AG09319 (cell line): ENCODE measurements at regions not wholly inside any gene's neighbourhood (a gene's known extent, or its start where the extent isn't known, plus 50 kb on each side); places are given as distances from the start of the nearest gene placed in this dataset.
A peak's percentile ranks its signal among the peaks of the same experiment; 100 is the strongest.
"Not testable (repeated sequence)": the region's sequence is repeated elsewhere in the genome, so short reads cannot be mapped to it uniquely, and the experiment has no call there.

Experiments used
- DNase-seq: peaks from one replicate; pipeline ENCODE4 v3.0.0-alpha.2; 2010; ENCODE audit warnings: low read depth; ENCODE audit errors: extremely low read depth
- TF ChIP-seq, protein P1 (sequence below): IDR thresholded peaks from 2 replicates; pipeline ENCODE4 v1.5.1; 2011; ENCODE audit warnings: low read depth, mild to moderate bottlenecking, inconsistent platforms, low read length, moderate library complexity

DNA sequence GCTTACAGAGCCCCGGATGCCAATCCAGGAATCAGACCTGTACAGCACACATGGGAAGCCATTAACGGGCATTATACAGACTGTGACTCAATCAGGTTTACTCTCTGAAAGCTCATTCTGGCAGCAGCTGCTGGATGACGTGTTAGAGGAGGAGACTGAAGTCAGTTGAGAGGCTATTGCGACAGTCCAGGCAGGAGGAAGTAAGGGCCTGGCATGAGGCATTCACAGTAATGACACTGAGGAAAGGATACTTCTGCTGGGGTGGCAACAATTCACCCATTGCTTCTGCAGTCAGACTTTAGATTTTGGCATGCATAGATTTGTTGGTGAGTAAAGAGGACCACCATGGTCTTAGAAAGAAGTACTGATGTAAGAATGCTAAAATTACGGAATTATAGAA lies 151.0 kb upstream of the HEY2 start:
- TF ChIP-seq, protein P1, sequence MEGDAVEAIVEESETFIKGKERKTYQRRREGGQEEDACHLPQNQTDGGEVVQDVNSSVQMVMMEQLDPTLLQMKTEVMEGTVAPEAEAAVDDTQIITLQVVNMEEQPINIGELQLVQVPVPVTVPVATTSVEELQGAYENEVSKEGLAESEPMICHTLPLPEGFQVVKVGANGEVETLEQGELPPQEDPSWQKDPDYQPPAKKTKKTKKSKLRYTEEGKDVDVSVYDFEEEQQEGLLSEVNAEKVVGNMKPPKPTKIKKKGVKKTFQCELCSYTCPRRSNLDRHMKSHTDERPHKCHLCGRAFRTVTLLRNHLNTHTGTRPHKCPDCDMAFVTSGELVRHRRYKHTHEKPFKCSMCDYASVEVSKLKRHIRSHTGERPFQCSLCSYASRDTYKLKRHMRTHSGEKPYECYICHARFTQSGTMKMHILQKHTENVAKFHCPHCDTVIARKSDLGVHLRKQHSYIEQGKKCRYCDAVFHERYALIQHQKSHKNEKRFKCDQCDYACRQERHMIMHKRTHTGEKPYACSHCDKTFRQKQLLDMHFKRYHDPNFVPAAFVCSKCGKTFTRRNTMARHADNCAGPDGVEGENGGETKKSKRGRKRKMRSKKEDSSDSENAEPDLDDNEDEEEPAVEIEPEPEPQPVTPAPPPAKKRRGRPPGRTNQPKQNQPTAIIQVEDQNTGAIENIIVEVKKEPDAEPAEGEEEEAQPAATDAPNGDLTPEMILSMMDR, result no peak
- DNase-seq, result peak; percentile 8

DNA sequence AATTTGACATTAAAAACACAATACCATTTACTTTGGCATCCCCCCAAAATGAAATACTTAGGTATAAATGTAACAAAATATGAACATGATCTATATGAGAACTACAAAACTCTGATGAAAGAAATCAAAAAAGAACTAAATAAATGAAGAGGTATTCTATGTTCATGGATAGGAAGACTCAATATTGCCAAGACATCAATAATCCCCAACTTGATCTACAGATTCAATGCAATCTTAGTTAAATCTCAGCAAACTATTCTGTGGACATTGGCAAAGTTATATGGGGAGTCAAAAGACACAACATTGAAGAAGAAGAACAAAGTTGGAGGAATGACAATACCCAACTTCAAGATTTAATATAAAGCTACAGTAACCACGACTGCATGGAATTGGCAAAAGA lies 145.2 kb upstream of the HEY2 start:
- TF ChIP-seq, protein P1, result no peak
- DNase-seq, result no peak

DNA sequence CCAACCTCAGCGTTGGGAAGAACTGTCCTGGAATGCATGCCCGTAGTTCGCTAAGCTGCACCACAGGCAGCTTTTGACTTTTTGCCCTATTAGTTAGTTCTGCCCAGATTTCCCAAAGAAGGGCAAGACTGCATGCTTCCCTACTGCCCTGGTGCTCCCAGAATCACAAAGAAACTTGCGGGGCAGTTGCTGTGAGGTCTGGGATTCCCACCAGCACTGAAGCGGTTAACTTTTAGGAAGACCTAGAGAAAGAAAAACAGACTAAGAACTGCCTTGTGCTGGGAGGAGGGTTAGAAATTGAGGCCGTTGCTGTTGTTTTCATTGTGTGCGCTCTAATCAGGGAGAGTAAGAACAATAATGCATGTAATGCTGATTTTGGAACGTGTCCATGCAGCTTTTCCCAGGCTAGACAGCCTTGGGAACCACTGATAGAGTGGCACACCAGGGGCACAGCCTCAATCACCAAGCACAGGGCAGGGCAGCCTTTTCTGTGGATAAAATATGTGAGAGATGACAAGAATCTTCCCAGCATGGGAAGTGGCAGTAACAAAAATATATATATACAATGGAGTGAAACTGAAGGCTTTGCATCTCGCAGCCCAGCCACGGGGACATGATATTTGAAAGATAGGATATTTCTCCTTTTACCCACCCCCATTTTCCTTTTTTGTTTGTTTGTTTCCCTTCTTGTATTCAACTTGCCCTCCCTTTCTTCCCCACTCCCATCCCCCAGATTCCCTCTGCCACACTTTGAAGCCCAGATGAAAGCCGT lies 137.7 kb upstream of the HEY2 start:
- TF ChIP-seq, protein P1, result no peak
- no peak for DNase-seq

DNA sequence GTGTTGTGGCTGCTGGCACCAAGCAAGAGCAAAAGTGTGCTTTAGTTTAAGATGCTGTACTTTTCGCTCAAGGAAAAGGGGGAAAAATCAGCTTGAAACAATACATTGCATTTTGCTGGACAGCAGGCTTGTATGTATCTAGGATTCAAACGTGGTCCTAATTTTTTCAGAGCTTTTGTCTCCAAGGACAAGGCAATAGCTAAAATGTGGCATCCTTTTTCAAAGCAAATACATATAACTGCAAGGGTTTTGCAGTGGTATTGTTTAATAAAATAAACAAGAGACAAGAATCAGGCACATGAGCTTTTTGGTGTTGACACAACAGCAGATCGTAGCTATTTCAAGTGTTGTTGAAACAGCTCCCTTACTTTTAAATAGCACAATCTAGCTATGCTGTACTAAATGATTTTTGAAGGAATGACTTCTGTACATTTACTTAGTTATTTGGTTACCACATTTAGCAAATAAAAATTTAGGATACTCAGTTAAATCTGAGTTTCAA lies 137.0 kb upstream of the HEY2 start:
- DNase-seq, result no peak
- TF ChIP-seq, protein P1, result no peak

DNA sequence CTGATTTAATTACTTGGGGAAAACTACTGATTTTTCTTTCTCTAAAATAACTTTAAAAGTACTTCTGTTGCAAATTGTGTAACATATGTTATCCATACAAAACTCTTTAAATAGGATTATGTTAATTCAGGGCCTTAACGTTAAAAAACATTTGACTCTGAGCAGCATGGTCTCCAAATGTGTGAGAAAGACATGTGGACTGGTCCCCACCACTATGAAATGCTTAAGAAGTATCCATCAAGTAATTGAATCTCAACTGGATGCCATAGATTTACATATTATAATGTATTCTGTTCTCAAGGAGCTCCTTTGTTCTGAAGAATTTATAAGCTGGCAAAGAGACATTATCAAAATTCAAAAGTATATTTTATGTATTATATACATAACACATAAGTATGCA lies 130.8 kb upstream of the HEY2 start:
- DNase-seq, result no peak
- TF ChIP-seq, protein P1, result no peak

DNA sequence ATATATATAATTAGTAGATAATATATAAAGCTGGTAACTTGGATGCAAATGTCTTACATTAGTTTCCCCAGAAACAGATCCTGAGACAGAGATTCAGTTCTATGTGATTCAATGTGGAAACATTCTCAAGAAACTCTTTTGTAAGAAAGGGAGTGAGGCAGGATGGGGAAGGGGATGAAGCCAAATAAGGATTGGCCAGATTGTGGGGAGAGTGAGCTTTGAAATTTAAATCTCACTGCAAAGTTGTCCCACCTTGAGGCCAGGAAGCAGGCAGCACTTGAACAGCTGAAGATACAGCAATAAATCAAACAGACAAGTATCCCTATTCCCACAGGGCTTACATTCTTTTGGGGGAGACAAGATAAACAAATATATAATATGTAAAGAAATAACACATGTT lies 126.3 kb upstream of the HEY2 start:
- no peak for DNase-seq
- TF ChIP-seq, protein P1, result no peak

DNA sequence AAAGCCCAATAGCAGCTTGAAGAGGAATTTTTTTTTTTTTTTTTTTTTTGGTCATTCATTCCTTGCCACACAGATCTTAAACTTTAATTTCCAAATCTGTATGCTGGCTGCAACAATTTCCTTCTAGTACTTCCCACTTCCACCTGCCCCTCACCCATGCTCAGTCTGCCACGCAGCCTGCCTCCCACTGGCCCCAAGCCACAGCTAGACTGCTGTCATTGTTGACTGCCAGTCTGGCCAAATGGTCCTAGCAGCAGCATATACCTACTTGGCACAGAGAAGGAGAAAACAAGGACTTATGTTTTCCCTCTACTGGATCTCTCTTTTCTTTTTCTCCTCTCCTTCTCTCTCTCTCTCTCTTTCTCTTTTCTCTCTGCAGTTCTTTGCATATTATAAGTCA lies 118.3 kb upstream of the HEY2 start:
- TF ChIP-seq, protein P1, result no peak
- no peak for DNase-seq

DNA sequence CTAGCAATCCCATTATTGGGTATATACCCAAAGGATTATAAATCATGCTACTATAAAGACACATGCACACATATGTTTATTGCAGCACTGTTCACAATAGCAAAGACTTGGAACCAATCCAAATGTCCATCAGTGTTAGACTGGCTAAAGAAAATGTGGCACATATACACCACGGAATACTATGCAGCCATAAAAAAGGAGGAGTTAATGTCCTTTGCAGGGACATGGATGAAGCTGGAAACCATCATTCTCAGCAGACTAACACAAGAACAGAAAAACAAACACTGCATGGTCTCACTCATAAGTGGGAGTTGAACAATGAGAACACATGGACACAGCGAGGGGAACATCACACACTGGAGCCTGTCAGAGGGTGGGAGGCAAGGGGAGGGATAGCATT lies 113.4 kb upstream of the HEY2 start:
- not testable (repeated sequence) for DNase-seq
